EL (cell line): ENCODE measurements at regions not wholly inside any gene's neighbourhood (a gene's known extent, or its start where the extent isn't known, plus 50 kb on each side); places are given as distances from the start of the nearest gene placed in this dataset.

Experiments
- DNase-seq: peaks from one replicate; pipeline ENCODE4 v3.0.0-alpha.2; 2016

DNA sequence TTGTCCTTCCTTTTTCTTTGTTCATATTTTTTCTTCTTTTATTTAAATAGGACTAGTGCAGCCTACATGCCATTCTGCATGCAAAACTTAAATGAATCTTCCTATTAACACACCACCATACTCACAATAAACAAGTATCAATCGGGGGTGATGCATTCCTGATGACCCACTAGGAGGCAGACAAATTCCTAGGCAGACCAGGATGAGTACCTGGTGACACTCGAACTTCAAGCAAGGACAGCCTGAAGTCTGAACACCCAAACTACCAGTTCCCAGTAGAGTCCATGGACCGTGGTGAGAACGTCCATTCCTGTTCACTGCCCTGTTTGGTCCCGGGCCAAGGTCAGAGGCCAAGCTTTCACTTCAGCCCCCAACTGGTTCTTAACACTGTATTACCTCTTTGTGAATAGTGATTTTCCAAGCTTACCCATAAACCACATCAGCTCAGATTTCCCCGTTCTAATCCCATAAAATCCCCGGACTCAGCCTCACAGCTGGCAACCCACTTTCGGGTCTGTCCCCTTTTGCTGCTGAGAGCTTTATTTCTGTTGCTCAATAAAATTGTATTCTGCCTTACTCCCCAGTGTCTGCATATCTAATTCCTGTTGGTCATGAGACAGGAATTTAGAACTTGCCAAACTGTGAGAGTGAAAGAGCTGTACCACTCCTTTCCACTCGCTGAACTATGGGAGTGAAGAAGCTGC is 1286.6 kb downstream of the FSTL5 start:
- DNase-seq = no peak

DNA sequence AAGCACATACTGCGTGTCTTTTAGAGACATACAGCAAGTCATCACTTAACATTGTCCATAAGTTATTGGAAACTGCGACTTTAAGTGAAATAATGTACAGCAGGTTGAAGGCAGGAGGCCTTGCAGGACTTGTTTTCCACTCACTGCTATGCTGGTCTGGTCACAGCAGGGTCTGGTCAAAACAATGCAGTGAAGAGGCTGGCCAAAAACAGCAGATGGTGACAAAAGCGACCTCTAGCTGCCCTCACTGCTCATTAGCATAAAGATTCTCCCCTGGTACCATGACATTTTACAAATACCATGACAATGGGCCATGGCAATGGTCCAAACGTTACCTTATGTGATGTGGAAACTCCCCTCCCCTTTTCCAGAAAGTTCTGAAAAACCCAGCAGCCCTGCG is 1283.6 kb downstream of the FSTL5 start:
- no peak for DNase-seq

DNA sequence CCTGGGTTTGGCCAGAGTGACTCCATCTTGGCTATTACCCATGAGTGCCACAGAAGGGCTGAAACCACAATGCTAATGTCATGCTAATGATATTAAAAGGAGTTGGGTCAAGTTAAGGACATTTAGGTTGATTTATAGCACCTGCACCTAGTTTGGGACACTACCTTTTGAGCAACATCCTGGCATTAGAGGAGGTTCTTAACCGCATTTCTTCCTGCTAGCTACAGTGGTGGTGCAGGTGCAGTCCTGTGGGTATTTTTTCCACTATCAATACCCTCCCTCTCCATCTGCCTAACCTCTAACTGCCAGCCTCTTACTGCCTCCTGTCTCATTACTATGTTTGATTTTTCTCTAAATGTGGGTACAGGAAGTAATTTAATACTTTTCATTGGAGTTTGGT is 1276.1 kb downstream of the FSTL5 start:
- no peak for DNase-seq

DNA sequence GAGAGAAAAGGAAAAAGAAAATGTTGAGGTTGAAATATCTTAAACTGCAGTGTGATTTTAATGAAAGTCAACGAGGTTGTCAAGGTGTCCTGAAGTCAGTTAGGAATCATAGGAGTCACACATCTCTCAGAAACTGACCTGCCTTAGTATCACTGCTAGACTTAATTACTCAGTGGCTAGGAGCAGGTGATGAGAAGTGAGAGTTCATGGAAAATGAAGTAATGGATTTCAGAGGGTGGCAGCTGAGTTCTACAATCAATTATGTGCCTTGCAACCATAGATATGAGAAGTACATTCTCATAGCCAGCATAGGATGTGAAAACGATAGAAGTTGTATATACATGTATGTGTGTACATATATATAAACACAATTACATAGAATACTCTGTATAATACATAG is 1269.7 kb downstream of the FSTL5 start:
- no peak for DNase-seq

GRCh38 chr4:160894809-160895208 is 1269.0 kb downstream of the FSTL5 start:
- DNase-seq = no peak

DNA sequence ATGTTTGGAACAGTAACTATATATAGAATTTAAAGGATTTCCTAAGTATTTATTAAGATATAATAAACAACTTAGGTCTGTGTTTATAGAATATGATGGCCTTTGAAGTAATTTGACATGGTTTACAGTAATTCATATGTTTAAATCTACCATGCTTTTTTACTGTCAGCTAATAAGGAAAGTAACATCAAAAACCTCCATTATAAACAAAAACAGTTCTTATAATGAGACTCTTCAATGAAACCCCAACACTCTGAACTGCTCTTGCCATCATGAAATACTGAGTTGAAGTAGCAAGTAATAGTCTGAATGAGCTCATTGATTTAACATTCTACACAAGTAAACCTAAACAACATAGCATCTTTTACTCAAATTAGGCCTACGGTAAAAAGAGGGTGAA is 1236.5 kb downstream of the FSTL5 start:
- no peak for DNase-seq

DNA sequence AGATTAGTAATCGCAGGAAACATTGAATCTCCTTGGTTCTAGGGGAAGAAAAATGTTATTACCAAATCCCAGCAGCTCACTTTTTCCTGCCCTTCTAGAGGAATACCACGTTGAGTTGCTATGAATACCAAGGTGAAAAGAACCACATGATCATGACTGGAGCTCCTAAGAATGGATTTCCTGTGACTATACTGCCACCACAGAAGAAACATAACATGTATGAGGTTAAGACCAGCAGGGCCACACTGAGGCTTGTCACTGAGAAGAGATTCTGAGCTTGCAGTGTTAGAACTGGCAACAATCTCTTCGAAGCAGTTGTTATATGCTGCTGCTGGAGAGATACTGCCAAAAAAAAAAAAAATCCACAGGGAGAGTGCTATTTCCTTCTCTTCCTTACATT is 1235.3 kb downstream of the FSTL5 start:
- DNase-seq = no peak

- no peak for DNase-seq
Measured at GRCh38 chr4:160947653-160948052, 1216.1 kb downstream of the FSTL5 start.

- DNase-seq = no peak
Measured at GRCh38 chr4:160956875-160957274, 1206.9 kb downstream of the FSTL5 start.

- DNase-seq = no peak
Measured at GRCh38 chr4:160969925-160970324, 1193.9 kb downstream of the FSTL5 start.

DNA sequence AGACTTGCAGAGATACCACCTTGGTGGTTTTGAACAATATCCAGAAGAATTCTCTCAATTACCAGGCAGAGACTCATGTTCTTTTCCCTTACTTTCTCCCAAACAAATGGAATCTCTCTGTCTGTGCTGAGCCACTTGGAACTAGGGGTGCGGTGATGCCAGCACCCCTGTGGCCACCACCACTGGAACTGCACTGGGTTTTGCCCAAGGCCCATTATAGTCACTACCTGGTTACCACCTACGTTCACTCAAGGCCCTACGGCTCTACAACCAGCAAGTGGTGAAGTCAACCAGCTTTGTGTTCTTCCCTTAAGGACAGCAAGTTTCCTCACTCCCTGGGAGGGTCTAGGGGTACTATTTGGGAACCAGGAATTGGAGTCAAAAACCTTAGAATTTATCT is 1183.7 kb downstream of the FSTL5 start:
- no peak for DNase-seq

DNA sequence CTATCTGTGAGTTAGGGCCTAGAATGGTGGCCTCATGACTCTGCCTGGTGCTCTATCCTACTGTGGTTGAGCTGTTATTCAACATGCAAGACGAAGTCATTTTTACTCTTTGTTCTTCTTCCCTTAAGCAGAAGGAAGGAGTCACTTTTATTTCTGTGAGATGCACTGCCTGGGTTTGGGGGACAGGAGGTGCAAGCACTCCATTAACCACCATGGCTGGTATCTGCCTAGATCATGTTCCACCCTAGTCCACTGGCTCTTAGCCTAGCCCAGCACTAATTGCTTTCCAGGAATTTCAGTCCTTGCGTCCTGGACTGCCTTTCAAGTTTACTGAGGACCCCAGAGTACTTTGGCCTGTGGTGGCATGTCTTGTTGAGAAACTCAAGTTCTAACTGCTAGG is 1182.7 kb downstream of the FSTL5 start:
- DNase-seq = no peak

DNA sequence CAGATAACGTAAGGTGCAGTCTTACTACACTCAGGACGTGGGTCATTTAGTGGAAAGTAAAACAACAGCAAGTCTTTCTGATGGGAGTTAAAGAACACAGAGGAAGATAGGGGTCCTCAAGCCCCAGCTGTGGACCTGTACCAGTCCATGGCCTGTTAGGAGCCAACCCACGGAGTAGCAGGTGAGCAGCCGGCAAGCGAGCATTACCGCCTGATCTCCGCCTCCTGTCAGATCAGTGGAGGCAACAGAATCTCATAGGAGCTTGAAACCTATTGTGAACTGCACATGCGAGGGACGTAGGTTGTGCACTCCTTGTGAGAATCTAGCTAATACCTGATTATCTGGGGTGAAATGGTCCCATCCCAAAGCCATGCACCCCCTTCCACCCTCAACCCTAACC is 1180.8 kb downstream of the FSTL5 start:
- DNase-seq = no peak

DNA sequence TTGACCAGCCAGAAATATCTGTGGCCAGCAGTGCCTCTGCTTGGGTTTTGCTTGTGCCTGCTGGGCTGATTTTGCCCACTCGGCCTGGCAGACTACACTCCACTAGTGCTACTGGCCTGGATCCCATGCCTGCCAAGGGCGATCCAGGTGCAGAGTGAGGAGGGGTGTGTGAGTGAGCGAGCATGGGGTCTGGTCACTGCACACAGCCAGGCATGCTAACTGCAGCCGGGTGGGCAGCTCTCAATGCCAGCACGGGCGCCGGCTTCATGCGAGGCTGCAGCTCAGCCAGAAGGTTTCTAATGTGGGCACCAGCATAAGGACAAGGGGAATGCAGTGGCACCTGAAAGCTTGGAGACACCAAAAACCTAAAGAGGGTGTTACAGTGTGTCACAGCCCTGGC is 1161.4 kb downstream of the FSTL5 start:
- no peak for DNase-seq

GRCh38 chr4:161003418-161004057 is 1160.3 kb downstream of the FSTL5 start:
- DNase-seq = no peak

GRCh38 chr4:161005746-161006145 is 1158.1 kb downstream of the FSTL5 start:
- no peak for DNase-seq

- no peak for DNase-seq
Measured at GRCh38 chr4:161008527-161008926, 1155.3 kb downstream of the FSTL5 start.

DNA sequence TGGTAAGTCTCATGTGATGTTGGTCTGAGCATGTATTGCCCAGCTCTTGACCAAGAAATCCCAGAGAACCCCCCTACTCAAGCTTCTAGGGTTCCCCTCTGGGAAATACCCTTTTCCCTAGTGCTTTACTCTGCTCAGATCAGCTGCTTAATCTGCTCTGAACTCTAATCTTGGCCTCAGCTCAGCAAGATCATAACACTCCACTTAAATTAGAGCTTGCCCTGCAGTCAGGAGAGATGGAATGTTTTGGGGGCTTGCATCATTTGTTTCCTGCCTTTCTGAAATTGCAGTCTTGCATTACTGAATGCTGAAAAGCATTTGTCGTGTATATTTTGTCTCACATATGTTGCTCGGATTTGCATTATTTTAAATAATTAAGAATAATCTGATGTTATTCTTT is 1153.6 kb downstream of the FSTL5 start:
- DNase-seq = no peak
